Esophagus muscularis mucosa (tissue), 4 donors: ENCODE measurements at regions not wholly inside any gene's neighbourhood (a gene's known extent, or its start where the extent isn't known, plus 50 kb on each side); places are given as distances from the start of the nearest gene placed in this dataset.

Source experiments
- DNase-seq: peaks from one replicate; pipeline ENCODE4 v3.0.0-alpha.2; 2017; ENCODE audit errors: extremely low spot score
- H3K27ac ChIP-seq, 4 donors: fragments of 200-600 bp; sonication (generic); replicated peaks in 1 of 4; 1 replicate in 3 of 4; 2 replicates in 1 of 4; pipeline ENCODE4 v1.5.1; 2016 to 2019; ENCODE audit warnings: mild to moderate bottlenecking in 1 of 4
- H3K27me3 ChIP-seq, 4 donors: fragments of 200-600 bp; sonication (generic); one replicate each; pipeline versions ENCODE4 v1.5.1 to v1.6.0; 2016 to 2019
- H3K36me3 ChIP-seq, 4 donors: fragments of 200-600 bp; sonication (generic); one replicate each; pipeline ENCODE4 v1.5.1; 2016 to 2019
- H3K4me1 ChIP-seq, 4 donors: fragments of 200-600 bp; sonication (generic); one replicate each; pipeline ENCODE4 v1.5.1; 2016 to 2019
- H3K4me3 ChIP-seq, 4 donors: fragments of 200-600 bp; sonication (generic); 1 replicate in 2 of 4; 2 replicates in 2 of 4; pipeline ENCODE4 v1.5.1; 2016 to 2019; ENCODE audit warnings: mild to moderate bottlenecking in 4 of 4, moderate library complexity in 1 of 4
- H3K9me3 ChIP-seq, 4 donors: fragments of 200-600 bp; sonication (generic); 1 replicate in 3 of 4; 2 replicates in 1 of 4; pipeline ENCODE4 v1.5.1; 2016 to 2019
- EP300 ChIP-seq: sonication (generic); formaldehyde crosslinking; IDR thresholded peaks from one replicate; pipeline ENCODE4 v1.6.1; 2017; ENCODE audit warnings: antibody characterized with exemption
- POLR2A ChIP-seq: fragments of 450-650 bp; IDR thresholded peaks from one replicate; pipeline ENCODE4 v1.6.1; 2017; ENCODE audit warnings: antibody characterized with exemption, moderate library complexity, mild to moderate bottlenecking, low read depth
- POLR2AphosphoS5 ChIP-seq, 2 donors: sonication (generic); formaldehyde crosslinking; IDR thresholded peaks; one replicate each; pipeline ENCODE4 v1.6.1; 2017; ENCODE audit warnings: antibody characterized with exemption in 2 of 2
- WGBS: methylation state at CpG from one replicate; pipeline ENCODE4 v1.1.5; 2018; 5-methylcytosine and 5-hydroxymethylcytosine counted together
- intact Hi-C: fragments of 100-400 bp; cut with DNase I; formaldehyde crosslinking; loops from one replicate; pipeline ENCODE4 v1.15.1; 2023
- TF ChIP-seq, protein P1 (sequence below), 3 experiments: fragments of 200-600 bp in 2 of 3; fragments of 450-650 bp in 1 of 3; sonication (generic) in 2 of 3; IDR thresholded peaks; one replicate each; pipeline ENCODE4 v1.5.1; 2017 to 2019; ENCODE audit warnings: antibody characterized with exemption in 3 of 3, mild to moderate bottlenecking in 2 of 3, moderate library complexity in 1 of 3

DNA sequence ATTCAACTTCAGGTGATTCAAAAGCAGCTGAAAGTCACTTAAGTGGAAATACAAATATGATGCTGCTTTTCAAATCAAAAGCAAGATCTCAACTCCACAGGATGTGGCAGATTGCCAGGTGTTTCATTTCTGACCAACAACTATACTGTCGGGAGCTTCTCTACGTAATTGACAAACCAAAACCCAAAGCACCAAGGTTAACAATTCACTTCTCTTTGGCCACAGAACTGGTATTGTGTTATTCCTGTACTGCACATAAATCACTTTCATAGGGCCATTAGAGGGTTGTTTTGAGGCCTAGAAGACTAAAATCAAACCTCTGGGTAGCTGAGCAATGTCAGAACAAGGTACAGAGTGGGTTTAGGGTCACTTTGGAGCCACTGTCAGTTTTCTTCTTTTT, 169.7 kb downstream of the HAO1 start:
- no peak overlapping the region for H3K4me3 ChIP-seq
- TF ChIP-seq POLR2AphosphoS5 (IDR thresholded peaks at IDR 0.05) (no peak), POLR2A (no peak), EP300 (no peak)
- TF ChIP-seq, protein P1, sequence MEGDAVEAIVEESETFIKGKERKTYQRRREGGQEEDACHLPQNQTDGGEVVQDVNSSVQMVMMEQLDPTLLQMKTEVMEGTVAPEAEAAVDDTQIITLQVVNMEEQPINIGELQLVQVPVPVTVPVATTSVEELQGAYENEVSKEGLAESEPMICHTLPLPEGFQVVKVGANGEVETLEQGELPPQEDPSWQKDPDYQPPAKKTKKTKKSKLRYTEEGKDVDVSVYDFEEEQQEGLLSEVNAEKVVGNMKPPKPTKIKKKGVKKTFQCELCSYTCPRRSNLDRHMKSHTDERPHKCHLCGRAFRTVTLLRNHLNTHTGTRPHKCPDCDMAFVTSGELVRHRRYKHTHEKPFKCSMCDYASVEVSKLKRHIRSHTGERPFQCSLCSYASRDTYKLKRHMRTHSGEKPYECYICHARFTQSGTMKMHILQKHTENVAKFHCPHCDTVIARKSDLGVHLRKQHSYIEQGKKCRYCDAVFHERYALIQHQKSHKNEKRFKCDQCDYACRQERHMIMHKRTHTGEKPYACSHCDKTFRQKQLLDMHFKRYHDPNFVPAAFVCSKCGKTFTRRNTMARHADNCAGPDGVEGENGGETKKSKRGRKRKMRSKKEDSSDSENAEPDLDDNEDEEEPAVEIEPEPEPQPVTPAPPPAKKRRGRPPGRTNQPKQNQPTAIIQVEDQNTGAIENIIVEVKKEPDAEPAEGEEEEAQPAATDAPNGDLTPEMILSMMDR (IDR thresholded peaks at IDR 0.05) = no peak
- no peaks in the 10 kb centered on the region for H3K9me3 ChIP-seq
- 73% methylated on average over 2 of the region's 2 CpGs for WGBS
- no peaks in the 10 kb centered on the region for H3K4me1 ChIP-seq
- H3K27ac ChIP-seq = no peak overlapping the region
- H3K36me3 ChIP-seq = no peaks in the 10 kb centered on the region
- no peak for DNase-seq
- intact Hi-C loops = no loop called here
- H3K27me3 ChIP-seq = no peaks in the 10 kb centered on the region

DNA sequence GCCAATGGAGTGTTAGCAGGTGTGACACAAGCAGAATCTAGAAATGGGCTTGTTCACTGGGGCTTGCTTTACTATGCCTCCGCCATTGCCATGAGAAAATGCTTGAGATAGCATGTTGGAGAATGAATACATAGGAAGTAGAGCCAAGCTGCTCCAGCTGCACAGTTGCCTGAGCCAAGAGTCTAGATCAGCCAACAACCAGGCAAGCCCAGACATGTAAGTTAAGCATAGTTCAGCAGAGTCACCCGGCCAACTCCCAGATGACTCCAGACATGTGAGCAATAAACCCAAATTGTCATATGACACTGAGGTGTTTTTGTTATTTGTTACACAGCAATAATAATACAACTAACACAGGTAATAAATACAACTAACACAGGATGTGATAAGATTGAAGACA, 167.9 kb downstream of the HAO1 start:
- Histone ChIP-seq H3K36me3 (no peaks in the 10 kb centered on the region), H3K4me3 (no peak overlapping the region), H3K27me3 (no peaks in the 10 kb centered on the region), H3K4me1 (no peaks in the 10 kb centered on the region), H3K27ac (no peak overlapping the region), H3K9me3 (no peaks in the 10 kb centered on the region)
- intact Hi-C loops = no loop called here
- TF ChIP-seq POLR2AphosphoS5 (IDR thresholded peaks at IDR 0.05) = no peak
- TF ChIP-seq POLR2A = no peak
- TF ChIP-seq, protein P1 (IDR thresholded peaks at IDR 0.05) = no peak
- no peak for TF ChIP-seq EP300
- no peak for DNase-seq
- WGBS = 85% methylated on average over 2 of the region's 2 CpGs

DNA sequence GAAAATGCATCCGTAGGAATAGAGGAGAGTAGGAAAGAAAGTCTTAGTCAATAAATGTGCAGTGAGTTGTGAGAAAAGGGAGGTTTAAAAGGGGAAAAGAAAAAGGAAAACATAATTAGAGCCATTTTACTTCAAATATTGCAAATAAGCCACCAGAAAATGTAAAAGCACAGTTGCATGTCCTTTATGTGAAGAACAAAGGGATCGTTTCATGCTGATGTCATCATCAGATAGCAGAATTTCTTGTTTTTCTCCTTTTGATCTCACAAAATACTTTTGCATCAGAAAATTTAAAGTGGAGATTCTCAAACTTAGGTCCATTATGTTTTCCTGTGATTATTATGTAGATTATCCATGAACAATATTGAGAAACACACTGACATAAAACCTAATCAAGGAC, 166.7 kb downstream of the HAO1 start:
- whole genome bisulfite sequencing = 83% methylated on average over 2 of the region's 2 CpGs
- Histone ChIP-seq H3K9me3 (no peaks in the 10 kb centered on the region), H3K4me3 (no peak overlapping the region), H3K36me3 (no peaks in the 10 kb centered on the region), H3K27me3 (no peaks in the 10 kb centered on the region), H3K27ac (no peak overlapping the region), H3K4me1 (no peaks in the 10 kb centered on the region)
- TF ChIP-seq POLR2AphosphoS5 (IDR thresholded peaks at IDR 0.05) = no peak
- no peak for DNase-seq
- intact Hi-C loops = no loop called here

DNA sequence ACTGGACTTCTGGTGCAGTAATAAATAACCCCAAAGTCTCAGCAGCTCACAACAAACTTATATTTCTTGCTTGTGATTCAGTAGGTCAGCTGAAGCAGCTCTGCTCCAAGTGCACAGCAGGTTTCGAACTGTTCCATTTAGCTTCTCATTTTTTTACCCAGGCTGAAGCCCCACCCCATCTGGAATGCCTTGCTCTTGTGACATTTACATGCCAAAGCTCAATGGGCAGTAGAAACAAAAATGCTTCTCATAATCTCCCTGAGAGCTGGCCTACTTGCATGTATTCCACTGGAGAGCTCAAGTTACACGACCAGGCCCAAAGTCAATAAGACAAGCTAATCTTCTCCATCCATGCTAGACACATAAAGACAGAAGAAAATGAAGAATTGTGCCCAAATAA, 165.2 kb downstream of the HAO1 start:
- H3K4me3 ChIP-seq = no peak overlapping the region
- no peaks in the 10 kb centered on the region for H3K36me3 ChIP-seq
- intact Hi-C loops = no loop called here
- H3K9me3 ChIP-seq = no peaks in the 10 kb centered on the region
- no peak for DNase-seq
- 52% methylated on average over 2 of the region's 2 CpGs for WGBS
- H3K27me3 ChIP-seq = no peaks in the 10 kb centered on the region
- TF ChIP-seq EP300 (no peak), POLR2AphosphoS5 (IDR thresholded peaks at IDR 0.05) (no peak), POLR2A (no peak)
- TF ChIP-seq, protein P1 (IDR thresholded peaks at IDR 0.05) = no peak
- H3K27ac ChIP-seq = no peak overlapping the region
- H3K4me1 ChIP-seq = no peaks in the 10 kb centered on the region

DNA sequence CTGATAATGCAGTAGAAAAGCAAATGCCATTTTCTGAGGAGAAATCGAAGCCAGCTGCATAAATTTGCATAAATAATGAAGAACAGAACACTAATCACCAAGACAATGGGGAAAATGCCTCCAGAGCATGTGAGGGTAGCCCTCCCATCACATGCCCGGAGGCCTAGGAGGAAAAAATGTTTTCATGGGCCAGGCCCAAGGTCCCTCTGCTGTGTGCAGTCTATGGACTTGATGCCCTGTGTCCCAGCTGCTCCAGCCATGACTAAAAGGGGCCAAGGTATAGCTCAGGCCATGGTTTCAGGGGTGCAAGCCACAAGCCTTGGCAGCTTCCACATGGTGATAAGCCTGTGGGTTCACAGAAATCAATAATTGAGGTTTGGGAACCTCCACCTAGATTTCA, 164.1 kb downstream of the HAO1 start:
- Histone ChIP-seq H3K9me3 (no peaks in the 10 kb centered on the region), H3K27ac (no peak overlapping the region), H3K4me1 (no peaks in the 10 kb centered on the region), H3K36me3 (no peaks in the 10 kb centered on the region), H3K27me3 (no peaks in the 10 kb centered on the region), H3K4me3 (no peak overlapping the region)
- DNase-seq = no peak
- intact Hi-C loops = no loop called here
- TF ChIP-seq, protein P1 (IDR thresholded peaks at IDR 0.05) = no peak
- TF ChIP-seq POLR2AphosphoS5 (IDR thresholded peaks at IDR 0.05) (no peak), POLR2A (no peak), EP300 (no peak)
- 80% methylated on average over 2 of the region's 2 CpGs for WGBS
